AG04449 (cell line): ENCODE measurements at regions not wholly inside any gene's neighbourhood (a gene's known extent, or its start where the extent isn't known, plus 50 kb on each side); places are given as distances from the start of the nearest gene placed in this dataset.

Experiments used
- CTCF ChIA-PET: fragments of 350-600 bp; formaldehyde crosslinking; extraction: SDS; loops from one replicate; lab custom pipeline; 2021; ENCODE audit warnings: antibody characterized with exemption; lab: Yijun Ruan, JAX
- POLR2A ChIA-PET: fragments of 400-600, 350-600 bp; formaldehyde crosslinking; extraction: SDS; loops from one replicate; lab custom pipeline; 2020; ENCODE audit warnings: antibody characterized with exemption, inconsistent platforms; lab: Yijun Ruan, JAX
- DNase-seq: peaks from one replicate; pipeline ENCODE4 v3.0.0-alpha.2; 2010; ENCODE audit warnings: low read depth, low spot score
- H3K4me3 ChIP-seq: 2 replicates; pipeline ENCODE4 v1.5.1; 2011; ENCODE audit warnings: low read depth, mild to moderate bottlenecking, control low read depth, low read length
- CTCF ChIP-seq: IDR thresholded peaks from one replicate; pipeline ENCODE4 v1.5.1; 2011; ENCODE audit warnings: mild to moderate bottlenecking, moderate library complexity, low read length, control low read depth, inconsistent platforms; ENCODE audit not compliant: insufficient read depth; ENCODE audit errors: missing control alignments

GRCh38 chr2:82275599-82275998 is 1971.0 kb upstream of the LRRTM1 start:
- no peak for DNase-seq
- POLR2A ChIA-PET = no interaction called here
- CTCF ChIA-PET = no interaction called here
- no peak overlapping the region for H3K4me3 ChIP-seq
- no peak for TF ChIP-seq CTCF

- DNase-seq = no peak
- H3K4me3 ChIP-seq = no peak overlapping the region
- POLR2A ChIA-PET = no interaction called here
- no peak for TF ChIP-seq CTCF
- CTCF ChIA-PET = no interaction called here
These were observed 1963.9 kb upstream of the LRRTM1 start for GRCh38 chr2:82268446-82268845.

GRCh38 chr2:82260521-82260920 is 1956.0 kb upstream of the LRRTM1 start:
- no peak for TF ChIP-seq CTCF
- POLR2A ChIA-PET = no interaction called here
- CTCF ChIA-PET = no interaction called here
- no peak for DNase-seq
- H3K4me3 ChIP-seq = no peak overlapping the region

- ChIA-PET POLR2A (no interaction called here), CTCF (no interaction called here)
- DNase-seq = no peak
- H3K4me3 ChIP-seq = no peak overlapping the region
- TF ChIP-seq CTCF = no peak
These were observed 1955.0 kb upstream of the LRRTM1 start for GRCh38 chr2:82259551-82259950.

GRCh38 chr2:82257796-82258555 is 1953.4 kb upstream of the LRRTM1 start:
- POLR2A ChIA-PET = no interaction called here
- H3K4me3 ChIP-seq = no peak overlapping the region
- no peak for DNase-seq
- no peak for TF ChIP-seq CTCF
- CTCF ChIA-PET = no interaction called here

- ChIA-PET CTCF (no interaction called here), POLR2A (no interaction called here)
- TF ChIP-seq CTCF = no peak
- no peak overlapping the region for H3K4me3 ChIP-seq
- DNase-seq = no peak
These were observed 1952.6 kb upstream of the LRRTM1 start for GRCh38 chr2:82256983-82257632.
